Duodenal mucosa (tissue), 2 donors: ENCODE measurements at regions not wholly inside any gene's neighbourhood (a gene's known extent, or its start where the extent isn't known, plus 50 kb on each side); places are given as distances from the start of the nearest gene placed in this dataset.

Source experiments
- H3K27ac ChIP-seq: one replicate; pipeline ENCODE4 v1.7.0; 2013; ENCODE audit warnings: low read depth, low read length
- H3K27me3 ChIP-seq, 2 donors: one replicate each; pipeline ENCODE4 v1.7.0; 2013; ENCODE audit warnings: low read length in 2 of 2, control low read depth in 1 of 2; ENCODE audit not compliant: insufficient read depth in 2 of 2, control insufficient read depth in 1 of 2
- H3K36me3 ChIP-seq, 2 donors: one replicate each; pipeline ENCODE4 v1.7.0; 2013; ENCODE audit warnings: low read length in 2 of 2, control low read depth in 1 of 2; ENCODE audit not compliant: insufficient read depth in 2 of 2, control insufficient read depth in 1 of 2
- H3K4me1 ChIP-seq, 2 donors: one replicate each; pipeline ENCODE4 v1.7.0; 2013; ENCODE audit warnings: low read length in 2 of 2, control low read depth in 1 of 2; ENCODE audit not compliant: insufficient read depth in 2 of 2, control insufficient read depth in 1 of 2
- H3K4me3 ChIP-seq, 2 donors: one replicate each; pipeline ENCODE4 v1.7.0; 2013; ENCODE audit warnings: low read length in 2 of 2, low read depth in 1 of 2
- H3K9ac ChIP-seq, 2 donors: one replicate each; pipeline ENCODE4 v1.7.0; 2013; ENCODE audit warnings: low read length in 2 of 2, low read depth in 1 of 2
- H3K9me3 ChIP-seq, 2 donors: one replicate each; pipeline ENCODE4 v1.7.0; 2013; ENCODE audit warnings: low read length in 2 of 2, control low read depth in 1 of 2; ENCODE audit not compliant: control insufficient read depth in 1 of 2

GRCh38 chr10:6973899-6974298 lies 393.8 kb upstream of the PRKCQ start:
- H3K9me3 ChIP-seq: no peaks in the 10 kb centered on the region
- H3K27ac ChIP-seq: no peak overlapping the region
- H3K9ac ChIP-seq: no peak overlapping the region
- H3K4me1 ChIP-seq: no peaks in the 10 kb centered on the region
- H3K4me3 ChIP-seq: no peak overlapping the region
- no peaks in the 10 kb centered on the region for H3K36me3 ChIP-seq
- H3K27me3 ChIP-seq: no peaks in the 10 kb centered on the region

GRCh38 chr10:6972226-6972625 lies 392.1 kb upstream of the PRKCQ start:
- Histone ChIP-seq H3K9me3 (no peaks in the 10 kb centered on the region), H3K27ac (no peak overlapping the region)

GRCh38 chr10:6969659-6970058 lies 389.6 kb upstream of the PRKCQ start:
- Histone ChIP-seq H3K27me3 (no peaks in the 10 kb centered on the region), H3K9me3 (no peaks in the 10 kb centered on the region), H3K27ac (no peak overlapping the region), H3K4me1 (no peaks in the 10 kb centered on the region), H3K36me3 (no peaks in the 10 kb centered on the region), H3K4me3 (no peak overlapping the region), H3K9ac (no peak overlapping the region)

More at GRCh38 chr10:6972226-6972625, 392.1 kb upstream of the PRKCQ start:
- no peak overlapping the region for H3K9ac ChIP-seq
- no peaks in the 10 kb centered on the region for H3K4me1 ChIP-seq
- H3K27me3 ChIP-seq: no peaks in the 10 kb centered on the region
- H3K36me3 ChIP-seq: no peaks in the 10 kb centered on the region
- no peak overlapping the region for H3K4me3 ChIP-seq

- Histone ChIP-seq H3K27ac (no peak overlapping the region), H3K4me3 (no peak overlapping the region), H3K27me3 (no peaks in the 10 kb centered on the region), H3K9me3 (no peaks in the 10 kb centered on the region), H3K4me1 (no peaks in the 10 kb centered on the region), H3K36me3 (no peaks in the 10 kb centered on the region), H3K9ac (no peak overlapping the region)
Measured at GRCh38 chr10:6964543-6964942, 384.5 kb upstream of the PRKCQ start.

GRCh38 chr10:6962576-6962975 lies 382.5 kb upstream of the PRKCQ start:
- H3K9me3 ChIP-seq: no peaks in the 10 kb centered on the region
- no peaks in the 10 kb centered on the region for H3K36me3 ChIP-seq
- H3K4me3 ChIP-seq: no peak overlapping the region
- no peak overlapping the region for H3K9ac ChIP-seq
- no peaks in the 10 kb centered on the region for H3K4me1 ChIP-seq
- no peak overlapping the region for H3K27ac ChIP-seq
- no peaks in the 10 kb centered on the region for H3K27me3 ChIP-seq

GRCh38 chr10:6958711-6959110 lies 378.6 kb upstream of the PRKCQ start:
- no peaks in the 10 kb centered on the region for H3K9me3 ChIP-seq
- H3K4me3 ChIP-seq: no peak overlapping the region
- H3K27ac ChIP-seq: no peak overlapping the region
- H3K27me3 ChIP-seq: no peaks in the 10 kb centered on the region
- no peaks in the 10 kb centered on the region for H3K4me1 ChIP-seq
- no peaks in the 10 kb centered on the region for H3K36me3 ChIP-seq
- H3K9ac ChIP-seq: no peak overlapping the region

- H3K36me3 ChIP-seq: no peaks in the 10 kb centered on the region
- H3K9me3 ChIP-seq: no peaks in the 10 kb centered on the region
- no peaks in the 10 kb centered on the region for H3K27me3 ChIP-seq
- H3K9ac ChIP-seq: no peak overlapping the region
- H3K27ac ChIP-seq: no peak overlapping the region
- no peaks in the 10 kb centered on the region for H3K4me1 ChIP-seq
- no peak overlapping the region for H3K4me3 ChIP-seq
Measured at GRCh38 chr10:6958254-6958653, 378.2 kb upstream of the PRKCQ start.

- Histone ChIP-seq H3K4me3 (no peak overlapping the region), H3K27me3 (no peaks in the 10 kb centered on the region), H3K36me3 (no peaks in the 10 kb centered on the region), H3K4me1 (no peaks in the 10 kb centered on the region), H3K27ac (no peak overlapping the region), H3K9me3 (no peaks in the 10 kb centered on the region), H3K9ac (no peak overlapping the region)
Measured at GRCh38 chr10:6957851-6958250, 377.8 kb upstream of the PRKCQ start.

- Histone ChIP-seq H3K27ac (no peak overlapping the region), H3K36me3 (no peaks in the 10 kb centered on the region), H3K4me3 (no peak overlapping the region), H3K4me1 (no peaks in the 10 kb centered on the region), H3K9ac (no peak overlapping the region), H3K9me3 (no peaks in the 10 kb centered on the region), H3K27me3 (no peaks in the 10 kb centered on the region)
Measured at GRCh38 chr10:6956562-6956961, 376.5 kb upstream of the PRKCQ start.

- Histone ChIP-seq H3K36me3 (no peaks in the 10 kb centered on the region), H3K27me3 (no peaks in the 10 kb centered on the region), H3K27ac (no peak overlapping the region), H3K9ac (no peak overlapping the region), H3K4me3 (no peak overlapping the region), H3K4me1 (no peaks in the 10 kb centered on the region), H3K9me3 (no peaks in the 10 kb centered on the region)
Measured at GRCh38 chr10:6953271-6953801, 373.3 kb upstream of the PRKCQ start.

- Histone ChIP-seq H3K27ac (no peak overlapping the region), H3K36me3 (no peaks in the 10 kb centered on the region), H3K4me3 (no peak overlapping the region), H3K9me3 (no peaks in the 10 kb centered on the region), H3K4me1 (no peaks in the 10 kb centered on the region), H3K9ac (no peak overlapping the region), H3K27me3 (no peaks in the 10 kb centered on the region)
Measured at GRCh38 chr10:6951732-6952131, 371.7 kb upstream of the PRKCQ start.
